ENCODE measurements at regions not wholly inside any gene's neighbourhood (a gene's known extent, or its start where the extent isn't known, plus 50 kb on each side); places are given as distances from the start of the nearest gene placed in this dataset.

- 82% methylated on average over 3 of the region's 11 CpGs for WGBS (ENCODE audit: insufficient coverage, low lambda C conversion rate)
- no peak for DNase-seq
Measured at GRCh38 chr16:64475627-64476351, 646.1 kb downstream of the CDH11 start.

GRCh38 chr16:64470916-64471315 is 650.9 kb downstream of the CDH11 start:
- Histone ChIP-seq H3K4me1 (ENCODE audit: control insufficient read depth, insufficient read depth, low read length) (no peaks in the 10 kb centered on the region), H3K9me3 (ENCODE audit: control insufficient read depth, low read depth, low read length) (no peaks in the 10 kb centered on the region), H3K27me3 (ENCODE audit: control insufficient read depth, insufficient read depth, low read length) (no peaks in the 10 kb centered on the region), H3K36me3 (ENCODE audit: control insufficient read depth, insufficient read depth, low read length) (no peaks in the 10 kb centered on the region), H3K27ac (ENCODE audit: low read length) (no peak overlapping the region), H3K4me3 (ENCODE audit: low read length) (no peak overlapping the region)
- WGBS (ENCODE audit: insufficient coverage, low lambda C conversion rate): 33% methylated on average over 1 of the region's 2 CpGs
- DNase-seq: no peak

More at GRCh38 chr16:64475627-64476351, 646.1 kb downstream of the CDH11 start:
- Histone ChIP-seq H3K36me3 (ENCODE audit: control insufficient read depth, insufficient read depth, low read length) (no peaks in the 10 kb centered on the region), H3K27me3 (ENCODE audit: control insufficient read depth, insufficient read depth, low read length) (no peaks in the 10 kb centered on the region), H3K4me1 (ENCODE audit: control insufficient read depth, insufficient read depth, low read length) (peaks cover 17% of the 10 kb centered on the region), H3K27ac (ENCODE audit: low read length) (no peak overlapping the region), H3K9me3 (ENCODE audit: control insufficient read depth, low read depth, low read length) (no peaks in the 10 kb centered on the region), H3K4me3 (ENCODE audit: low read length) (no peak overlapping the region)

- H3K27me3 ChIP-seq (ENCODE audit: control insufficient read depth, insufficient read depth, low read length): no peaks in the 10 kb centered on the region
- no peak overlapping the region for H3K27ac ChIP-seq (ENCODE audit: low read length)
- no peaks in the 10 kb centered on the region for H3K36me3 ChIP-seq (ENCODE audit: control insufficient read depth, insufficient read depth, low read length)
- no peaks in the 10 kb centered on the region for H3K4me1 ChIP-seq (ENCODE audit: control insufficient read depth, insufficient read depth, low read length)
- no peak for DNase-seq
- no peak overlapping the region for H3K4me3 ChIP-seq (ENCODE audit: low read length)
- WGBS (ENCODE audit: insufficient coverage, low lambda C conversion rate): no CpG with 5 or more reads among the region's 2 CpGs
- no peaks in the 10 kb centered on the region for H3K9me3 ChIP-seq (ENCODE audit: control insufficient read depth, low read depth, low read length)
Measured at GRCh38 chr16:64469906-64470702, 651.8 kb downstream of the CDH11 start.

GRCh38 chr16:64469351-64469750 is 652.5 kb downstream of the CDH11 start:
- Histone ChIP-seq H3K4me1 (ENCODE audit: control insufficient read depth, insufficient read depth, low read length) (no peaks in the 10 kb centered on the region), H3K4me3 (ENCODE audit: low read length) (no peak overlapping the region), H3K27ac (ENCODE audit: low read length) (no peak overlapping the region), H3K27me3 (ENCODE audit: control insufficient read depth, insufficient read depth, low read length) (no peaks in the 10 kb centered on the region), H3K9me3 (ENCODE audit: control insufficient read depth, low read depth, low read length) (no peaks in the 10 kb centered on the region), H3K36me3 (ENCODE audit: control insufficient read depth, insufficient read depth, low read length) (no peaks in the 10 kb centered on the region)
- no peak for DNase-seq
- WGBS (ENCODE audit: insufficient coverage, low lambda C conversion rate): no CpG with 5 or more reads among the region's 1 CpG

- H3K4me3 ChIP-seq (ENCODE audit: low read length): no peak overlapping the region
- no CpG with 5 or more reads among the region's 1 CpG for WGBS (ENCODE audit: insufficient coverage, low lambda C conversion rate)
- no peaks in the 10 kb centered on the region for H3K9me3 ChIP-seq (ENCODE audit: control insufficient read depth, low read depth, low read length)
- H3K36me3 ChIP-seq (ENCODE audit: control insufficient read depth, insufficient read depth, low read length): no peaks in the 10 kb centered on the region
- no peaks in the 10 kb centered on the region for H3K27me3 ChIP-seq (ENCODE audit: control insufficient read depth, insufficient read depth, low read length)
- no peak for DNase-seq
- H3K4me1 ChIP-seq (ENCODE audit: control insufficient read depth, insufficient read depth, low read length): no peaks in the 10 kb centered on the region
- H3K27ac ChIP-seq (ENCODE audit: low read length): no peak overlapping the region
Measured at GRCh38 chr16:64468515-64469090, 653.3 kb downstream of the CDH11 start.

- no peaks in the 10 kb centered on the region for H3K9me3 ChIP-seq (ENCODE audit: control insufficient read depth, low read depth, low read length)
- no peak overlapping the region for H3K4me3 ChIP-seq (ENCODE audit: low read length)
- H3K27me3 ChIP-seq (ENCODE audit: control insufficient read depth, insufficient read depth, low read length): no peaks in the 10 kb centered on the region
- H3K4me1 ChIP-seq (ENCODE audit: control insufficient read depth, insufficient read depth, low read length): no peaks in the 10 kb centered on the region
- no CpG with 5 or more reads among the region's 1 CpG for WGBS (ENCODE audit: insufficient coverage, low lambda C conversion rate)
- no peaks in the 10 kb centered on the region for H3K36me3 ChIP-seq (ENCODE audit: control insufficient read depth, insufficient read depth, low read length)
- no peak overlapping the region for H3K27ac ChIP-seq (ENCODE audit: low read length)
- no peak for DNase-seq
Measured at GRCh38 chr16:64459821-64460220, 662.0 kb downstream of the CDH11 start.

- no peak for DNase-seq
- Histone ChIP-seq H3K36me3 (ENCODE audit: control insufficient read depth, insufficient read depth, low read length) (no peaks in the 10 kb centered on the region), H3K27ac (ENCODE audit: low read length) (no peak overlapping the region), H3K4me1 (ENCODE audit: control insufficient read depth, insufficient read depth, low read length) (no peaks in the 10 kb centered on the region), H3K9me3 (ENCODE audit: control insufficient read depth, low read depth, low read length) (no peaks in the 10 kb centered on the region), H3K4me3 (ENCODE audit: low read length) (no peak overlapping the region), H3K27me3 (ENCODE audit: control insufficient read depth, insufficient read depth, low read length) (no peaks in the 10 kb centered on the region)
- 100% methylated on average over 1 of the region's 2 CpGs for WGBS (ENCODE audit: insufficient coverage, low lambda C conversion rate)
Measured at GRCh38 chr16:64459402-64459801, 662.5 kb downstream of the CDH11 start.

GRCh38 chr16:64455275-64455674 is 666.6 kb downstream of the CDH11 start:
- no peak for DNase-seq

GRCh38 chr16:64453646-64454045 is 668.2 kb downstream of the CDH11 start:
- DNase-seq: no peak
- Histone ChIP-seq H3K27ac (ENCODE audit: low read length) (no peak overlapping the region), H3K27me3 (ENCODE audit: control insufficient read depth, insufficient read depth, low read length) (no peaks in the 10 kb centered on the region), H3K36me3 (ENCODE audit: control insufficient read depth, insufficient read depth, low read length) (no peaks in the 10 kb centered on the region), H3K9me3 (ENCODE audit: control insufficient read depth, low read depth, low read length) (no peaks in the 10 kb centered on the region), H3K4me3 (ENCODE audit: low read length) (no peak overlapping the region), H3K4me1 (ENCODE audit: control insufficient read depth, insufficient read depth, low read length) (no peaks in the 10 kb centered on the region)
- WGBS (ENCODE audit: insufficient coverage, low lambda C conversion rate): 100% methylated on average over 1 of the region's 2 CpGs

More at GRCh38 chr16:64455275-64455674, 666.6 kb downstream of the CDH11 start:
- no peaks in the 10 kb centered on the region for H3K36me3 ChIP-seq (ENCODE audit: control insufficient read depth, insufficient read depth, low read length)
- no peaks in the 10 kb centered on the region for H3K27me3 ChIP-seq (ENCODE audit: control insufficient read depth, insufficient read depth, low read length)
- H3K9me3 ChIP-seq (ENCODE audit: control insufficient read depth, low read depth, low read length): no peaks in the 10 kb centered on the region
- WGBS (ENCODE audit: insufficient coverage, low lambda C conversion rate): no CpG with 5 or more reads among the region's 1 CpG
- no peak overlapping the region for H3K27ac ChIP-seq (ENCODE audit: low read length)
- H3K4me3 ChIP-seq (ENCODE audit: low read length): no peak overlapping the region
- H3K4me1 ChIP-seq (ENCODE audit: control insufficient read depth, insufficient read depth, low read length): no peaks in the 10 kb centered on the region

GRCh38 chr16:64452446-64452845 is 669.4 kb downstream of the CDH11 start:
- no peaks in the 10 kb centered on the region for H3K27me3 ChIP-seq (ENCODE audit: control insufficient read depth, insufficient read depth, low read length)
- H3K36me3 ChIP-seq (ENCODE audit: control insufficient read depth, insufficient read depth, low read length): no peaks in the 10 kb centered on the region
- H3K4me1 ChIP-seq (ENCODE audit: control insufficient read depth, insufficient read depth, low read length): no peaks in the 10 kb centered on the region
- H3K27ac ChIP-seq (ENCODE audit: low read length): no peak overlapping the region
- no peaks in the 10 kb centered on the region for H3K9me3 ChIP-seq (ENCODE audit: control insufficient read depth, low read depth, low read length)
- no peak for DNase-seq
- H3K4me3 ChIP-seq (ENCODE audit: low read length): no peak overlapping the region
